IMR-90 (cell line): ENCODE measurements at regions not wholly inside any gene's neighbourhood (a gene's known extent, or its start where the extent isn't known, plus 50 kb on each side); places are given as distances from the start of the nearest gene placed in this dataset.

ENCODE experiments used
- ATAC-seq: fragments of 200-7000 bp; cut with Tn5 transposase; 2 replicates; pipeline ENCODE4 v1.9.1; 2020; ENCODE audit warnings: low read depth, mild to moderate bottlenecking, moderate library complexity
- BruUV-seq: library from RNA; stranded (reverse); fragments of 400-500 nt; replicated peaks from 2 replicates; lab custom pipeline; 2021; lab: Mats Ljungman, UMichigan
- CTCF ChIA-PET: fragments of 300-600 bp; formaldehyde crosslinking; extraction: SDS; loops from one replicate; lab custom pipeline; 2021; ENCODE audit warnings: antibody characterized with exemption; lab: Yijun Ruan, JAX
- POLR2A ChIA-PET: fragments of 300-600 bp; sonication (Branson Sonifier 250); formaldehyde crosslinking; loops from one replicate; lab custom pipeline; 2022; ENCODE audit warnings: antibody characterized with exemption; ENCODE audit not compliant: unreplicated experiment; lab: Charles Lee
- DNase-seq: peaks from one replicate; pipeline ENCODE4 v3.0.0; 2013
- H2AFZ ChIP-seq: replicated peaks from 2 replicates; pipeline ENCODE3; 2013; ENCODE audit warnings: low read length, mild to moderate bottlenecking; ENCODE audit not compliant: poor library complexity
- H2AK5ac ChIP-seq: 2 replicates; pipeline ENCODE4 v1.6.1; 2013; ENCODE audit warnings: low read depth, low read length, inconsistent platforms
- H2AK9ac ChIP-seq: replicated peaks from 2 replicates; pipeline ENCODE3; 2013; ENCODE audit warnings: mild to moderate bottlenecking, low read depth, low read length, moderate library complexity; ENCODE audit not compliant: poor library complexity
- H2BK120ac ChIP-seq: 2 replicates; pipeline ENCODE4 v1.6.1; 2013; ENCODE audit warnings: low read depth, low read length, inconsistent platforms
- H2BK15ac ChIP-seq: 3 replicates; pipeline ENCODE4 v1.6.1; 2013; ENCODE audit warnings: low read depth, low read length, inconsistent platforms
- H2BK20ac ChIP-seq: 2 replicates; pipeline ENCODE4 v1.6.1; 2013; ENCODE audit warnings: low read depth, mild to moderate bottlenecking, inconsistent platforms, low read length, moderate library complexity
- H2BK5ac ChIP-seq: 2 replicates; pipeline ENCODE4 v1.6.1; 2013; ENCODE audit warnings: mild to moderate bottlenecking, low read depth, low read length, inconsistent platforms; ENCODE audit not compliant: poor library complexity, severe bottlenecking
- H3K14ac ChIP-seq: replicated peaks from 2 replicates; pipeline ENCODE4 v1.6.1; 2013; ENCODE audit warnings: low read depth, low read length, inconsistent platforms
- H3K18ac ChIP-seq: 2 replicates; pipeline ENCODE4 v1.6.1; 2013; ENCODE audit warnings: low read depth, low read length, control low read depth
- H3K23ac ChIP-seq: 2 replicates; pipeline ENCODE4 v1.6.1; 2013; ENCODE audit warnings: low read depth, low read length, inconsistent platforms
- H3K27ac ChIP-seq: 2 replicates; pipeline ENCODE4 v1.5.1; 2013; ENCODE audit warnings: mild to moderate bottlenecking, control low read depth, low read length; ENCODE audit not compliant: insufficient read depth
- H3K27me3 ChIP-seq: 2 replicates; pipeline ENCODE4 v1.6.1; 2013; ENCODE audit warnings: low read length; ENCODE audit not compliant: control insufficient read depth, insufficient read depth
- H3K36me3 ChIP-seq: 2 replicates; pipeline ENCODE4 v1.6.1; 2013; ENCODE audit warnings: low read length, mixed read lengths; ENCODE audit not compliant: control insufficient read depth, insufficient read depth
- H3K4ac ChIP-seq: 2 replicates; pipeline ENCODE4 v1.6.1; 2013; ENCODE audit warnings: low read depth, low read length, inconsistent platforms
- H3K4me1 ChIP-seq: 2 replicates; pipeline ENCODE4 v1.6.1; 2013; ENCODE audit warnings: low read length, mixed read lengths; ENCODE audit not compliant: control insufficient read depth, insufficient read depth
- H3K4me2 ChIP-seq: 2 replicates; pipeline ENCODE4 v1.6.1; 2013; ENCODE audit warnings: low read depth, mild to moderate bottlenecking, control low read depth, low read length, moderate library complexity
- H3K4me3 ChIP-seq: 2 replicates; pipeline ENCODE4 v1.5.1; 2013; ENCODE audit warnings: low read depth, mild to moderate bottlenecking, control low read depth, low read length, moderate library complexity; ENCODE audit not compliant: insufficient read depth
- H3K56ac ChIP-seq: 2 replicates; pipeline ENCODE4 v1.6.1; 2013; ENCODE audit warnings: low read length, inconsistent platforms; ENCODE audit not compliant: insufficient read depth; ENCODE audit errors: extremely low read depth
- H3K79me1 ChIP-seq, 2 experiments: 2 replicates each; pipeline ENCODE4 v1.6.1; 2013; ENCODE audit warnings: low read length in 2 of 2, inconsistent platforms in 1 of 2, low read depth in 1 of 2
- H3K9ac ChIP-seq: 2 replicates; pipeline ENCODE4 v1.6.1; 2013; ENCODE audit warnings: low read depth, low read length, control low read depth
- H3K9me1 ChIP-seq: 2 replicates; pipeline ENCODE4 v1.6.1; 2013; ENCODE audit warnings: low read length, inconsistent platforms; ENCODE audit not compliant: insufficient read depth
- H3K9me3 ChIP-seq: 2 replicates; pipeline ENCODE4 v1.6.1; 2013; ENCODE audit warnings: low read length; ENCODE audit not compliant: control insufficient read depth, insufficient read depth
- H4K20me1 ChIP-seq: 2 replicates; pipeline ENCODE4 v1.6.1; 2013; ENCODE audit warnings: low read length, inconsistent platforms; ENCODE audit not compliant: insufficient read depth
- H4K5ac ChIP-seq: 2 replicates; pipeline ENCODE4 v1.6.1; 2013; ENCODE audit warnings: mild to moderate bottlenecking, low read depth, low read length, control low read depth
- H4K8ac ChIP-seq, 2 experiments: 2 replicates each; pipeline ENCODE4 v1.6.1; 2013; ENCODE audit warnings: low read depth in 2 of 2, low read length in 2 of 2, control low read depth in 1 of 2, inconsistent platforms in 1 of 2
- H4K91ac ChIP-seq: 2 replicates; pipeline ENCODE4 v1.6.1; 2013; ENCODE audit warnings: low read depth, low read length, inconsistent platforms; ENCODE audit not compliant: insufficient read depth
- CEBPB ChIP-seq: IDR thresholded peaks from 2 replicates; pipeline ENCODE4 v1.6.1; 2012; ENCODE audit warnings: low read depth, low read length, improper control_type of control experiment
- WGBS, 2 experiments: methylation state at CpG; one replicate each; pipeline versions ENCODE4 v1.1.5 to v1.1.7; 2013; ENCODE audit warnings: missing lambda C conversion rate in 2 of 2; ENCODE audit not compliant: insufficient read length in 1 of 2; ENCODE audit errors: extremely low coverage in 2 of 2; 5-methylcytosine and 5-hydroxymethylcytosine counted together
- dilution Hi-C: fragments of 300-500 bp; cut with HindIII; formaldehyde crosslinking; loops from one replicate; pipeline ENCODE4 v1.14.3; 2018; ENCODE audit warnings: low sequenced_read_pairs; ENCODE audit not compliant: unreplicated experiment
- in situ Hi-C: fragments of 300-500 bp; cut with MboI; formaldehyde crosslinking; loops from 3 replicates; pipeline ENCODE4 v1.14.3; 2019; ENCODE audit warnings: low sequenced_read_pairs, inconsistent platforms, mixed read lengths
- intact Hi-C: fragments of 100-400 bp; cut with micrococcal nuclease; formaldehyde crosslinking; loops from 2 replicates; pipeline ENCODE4 v1.10.0; 2022

DNA sequence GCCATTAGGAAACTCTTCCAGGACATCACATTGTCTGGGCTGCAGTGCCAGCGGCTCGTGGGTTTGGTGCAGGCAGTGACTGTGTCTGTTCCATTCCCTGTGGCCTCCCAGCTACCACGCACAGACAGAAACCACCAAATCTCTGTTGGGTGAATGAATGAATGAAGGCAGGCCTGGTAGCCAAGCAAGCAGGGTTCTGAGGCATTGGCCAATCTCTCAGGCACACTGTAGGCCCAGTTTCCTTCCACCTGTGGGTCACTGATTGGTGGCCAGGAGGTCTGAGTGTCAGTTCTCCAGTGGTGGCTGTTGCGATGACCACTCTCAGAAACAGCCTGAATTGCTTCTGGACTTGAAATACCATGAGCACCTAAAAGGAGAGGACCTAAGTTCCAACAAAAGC is 59.4 kb upstream of the CTBP2 start:
- ATAC-seq (no peak), DNase-seq (no peak)
- no peak overlapping the region for H2BK120ac ChIP-seq
- H2AK9ac ChIP-seq = no peak overlapping the region
- intact Hi-C loops (no loop called here), in situ Hi-C loops (no loop called here), dilution Hi-C loops (no loop called here)
- no peak overlapping the region for H3K56ac ChIP-seq
- no peak overlapping the region for H3K23ac ChIP-seq
- H3K18ac ChIP-seq = no peak overlapping the region
- H2AK5ac ChIP-seq = no peak overlapping the region
- no peak overlapping the region for H4K8ac ChIP-seq
- no peak overlapping the region for H2BK5ac ChIP-seq
- H4K5ac ChIP-seq = no peak overlapping the region
- H3K4ac ChIP-seq = no peak overlapping the region
- no peak overlapping the region for H3K27ac ChIP-seq
- TF ChIP-seq CEBPB = no peak
- POLR2A ChIA-PET = no interaction called here
- no peak overlapping the region for H3K9ac ChIP-seq
- H3K14ac ChIP-seq = no peak overlapping the region
- no peak overlapping the region for H2BK15ac ChIP-seq
- H2AFZ ChIP-seq = no peak overlapping the region
- H3K4me3 ChIP-seq = no peak overlapping the region
- H4K20me1 ChIP-seq = no peaks in the 10 kb centered on the region
- H3K36me3 ChIP-seq = no peaks in the 10 kb centered on the region
- BruUV-seq = no TSS peak
- H4K91ac ChIP-seq = no peak overlapping the region
- no peak overlapping the region for H2BK20ac ChIP-seq
- no peaks in the 10 kb centered on the region for H3K4me1 ChIP-seq
- H3K79me1 ChIP-seq = no peaks in the 10 kb centered on the region
- 100% methylated on average over 1 of the region's 4 CpGs; no CpG with 5 or more reads in 1 of the 2 experiments for WGBS, 2 experiments
- no peak overlapping the region for H3K4me2 ChIP-seq
- CTCF ChIA-PET = no interaction called here
- 0 out of 2 replicates have a peak, but pooled peaks cover 3% of the 10 kb centered on the region for H3K9me1 ChIP-seq
- no peaks in the 10 kb centered on the region for H3K9me3 ChIP-seq
- peaks cover 14% of the 10 kb centered on the region; the same call in 1 of the 2 replicates for H3K27me3 ChIP-seq
